Activated naive CD8-positive, alpha-beta T cell treated with anti-CD3 and anti-CD28 coated beads, Interleukin-2, amount 10 ng/mL, durations not matched to agents 7 days and 5 days (primary cell): ENCODE measurements at regions not wholly inside any gene's neighbourhood (a gene's known extent, or its start where the extent isn't known, plus 50 kb on each side); places are given as distances from the start of the nearest gene placed in this dataset.

Source experiments
- ATAC-seq: fragments of 150-1000 bp; cut with Tn5 transposase; one replicate; pipeline ENCODE4 v1.10.0; 2021; ENCODE audit warnings: low read depth, moderate library complexity
- POLR2A ChIA-PET: fragments of 350-600 bp; sonication (Branson Sonifier 250); formaldehyde crosslinking; loops from one replicate; lab custom pipeline; 2021; ENCODE audit warnings: antibody characterized with exemption; lab: Charles Lee
- DNase-seq: peaks from one replicate; pipeline ENCODE4 v3.0.0; 2021
- H3K27ac Mint-ChIP-seq: one replicate; pipeline ENCODE4 v1.8.0; 2022; ENCODE audit warnings: mild to moderate bottlenecking, mixed read lengths
- H3K27me3 Mint-ChIP-seq: one replicate; pipeline ENCODE4 v1.8.0; 2022; ENCODE audit warnings: mild to moderate bottlenecking, moderate library complexity, mixed read lengths
- H3K36me3 Mint-ChIP-seq: one replicate; pipeline ENCODE4 v1.8.0; 2021; ENCODE audit warnings: mild to moderate bottlenecking, mixed read lengths
- H3K4me1 Mint-ChIP-seq: one replicate; pipeline ENCODE4 v1.8.0; 2021; ENCODE audit warnings: mixed read lengths
- H3K4me3 Mint-ChIP-seq: one replicate; pipeline ENCODE4 v1.8.0; 2022; ENCODE audit warnings: mild to moderate bottlenecking, moderate library complexity, mixed read lengths
- H3K9me3 Mint-ChIP-seq: one replicate; pipeline ENCODE4 v1.8.0; 2021; ENCODE audit warnings: mixed read lengths

DNA sequence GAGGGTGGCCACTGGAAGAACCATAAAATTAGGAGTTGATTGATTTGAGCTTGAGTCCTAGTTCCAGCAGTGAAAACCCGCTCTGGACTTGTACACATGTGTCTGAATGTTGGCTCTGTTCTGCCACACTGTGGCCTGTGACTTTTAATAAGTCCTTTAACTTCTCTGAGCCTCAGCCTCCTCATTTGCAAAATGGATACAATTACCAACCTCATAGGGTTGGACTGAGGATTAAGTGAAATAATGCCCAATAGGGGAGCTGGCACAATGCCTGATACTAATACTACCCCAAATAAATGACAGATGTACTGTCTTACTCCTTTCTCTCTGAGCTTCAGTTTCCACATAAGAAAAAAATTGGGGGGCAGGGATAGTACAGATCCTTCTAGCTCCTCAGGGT lies 92.6 kb upstream of the RIPOR2 start:
- Mint-ChIP-seq H3K4me3 (no peak overlapping the region), H3K4me1 (peaks cover 21% of the 10 kb centered on the region), H3K9me3 (no peaks in the 10 kb centered on the region), H3K27me3 (no peaks in the 10 kb centered on the region), H3K27ac (no peak overlapping the region), H3K36me3 (peaks cover 19% of the 10 kb centered on the region)
- ATAC-seq: no peak
- DNase-seq: no peak
- POLR2A ChIA-PET: interaction anchor here (1.2 to 1.9 kb wide), 4 partner anchors 8 to 42 kb away, joined by 4 to 12 read pairs (median 5); no protein-coding TSS in a partner anchor

- Mint-ChIP-seq H3K4me1 (peaks cover 37% of the 10 kb centered on the region), H3K27me3 (no peaks in the 10 kb centered on the region), H3K36me3 (peaks cover 13% of the 10 kb centered on the region), H3K27ac (no peak overlapping the region), H3K4me3 (no peak overlapping the region), H3K9me3 (no peaks in the 10 kb centered on the region)
- POLR2A ChIA-PET: interaction anchor here (0.7 kb wide), 1 partner anchor 1000 kb away, joined by 3 read pairs; no protein-coding TSS in a partner anchor
- no peak for ATAC-seq
- DNase-seq: no peak
These were observed 97.2 kb upstream of the RIPOR2 start for GRCh38 chr6:25032934-25033333.

GRCh38 chr6:25034431-25034921 lies 98.7 kb upstream of the RIPOR2 start:
- peaks cover 14% of the 10 kb centered on the region for H3K36me3 Mint-ChIP-seq
- no peaks in the 10 kb centered on the region for H3K27me3 Mint-ChIP-seq
- POLR2A ChIA-PET: interaction anchor here (1.2 to 2.8 kb wide), 4 partner anchors 9 to 313 kb away, joined by 4 to 14 read pairs (median 6); no protein-coding TSS in a partner anchor
- DNase-seq: no peak
- H3K27ac Mint-ChIP-seq: peak overlapping the region; percentile 91
- peaks cover 50% of the 10 kb centered on the region for H3K4me1 Mint-ChIP-seq
- peak; percentile 31 for ATAC-seq
- peak overlapping the region; percentile 86 for H3K4me3 Mint-ChIP-seq
- H3K9me3 Mint-ChIP-seq: no peaks in the 10 kb centered on the region

DNA sequence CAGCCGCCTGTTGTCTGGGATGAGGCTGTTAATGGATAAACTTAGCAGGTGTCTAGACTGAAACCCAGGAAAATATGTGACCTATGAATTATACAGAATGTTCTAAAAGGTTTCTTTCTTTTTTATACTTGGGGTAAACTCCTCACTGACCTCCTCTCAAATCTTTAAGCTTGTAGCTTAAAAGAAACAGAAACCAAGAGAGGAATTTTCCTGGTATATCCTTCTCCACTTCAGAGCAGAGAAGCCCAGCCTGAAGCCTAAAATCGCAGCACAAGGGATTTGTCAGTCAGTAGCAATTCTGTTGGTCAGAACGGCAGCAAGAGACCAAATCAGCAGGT lies 99.4 kb upstream of the RIPOR2 start:
- no peak for DNase-seq
- H3K9me3 Mint-ChIP-seq: no peaks in the 10 kb centered on the region

DNA sequence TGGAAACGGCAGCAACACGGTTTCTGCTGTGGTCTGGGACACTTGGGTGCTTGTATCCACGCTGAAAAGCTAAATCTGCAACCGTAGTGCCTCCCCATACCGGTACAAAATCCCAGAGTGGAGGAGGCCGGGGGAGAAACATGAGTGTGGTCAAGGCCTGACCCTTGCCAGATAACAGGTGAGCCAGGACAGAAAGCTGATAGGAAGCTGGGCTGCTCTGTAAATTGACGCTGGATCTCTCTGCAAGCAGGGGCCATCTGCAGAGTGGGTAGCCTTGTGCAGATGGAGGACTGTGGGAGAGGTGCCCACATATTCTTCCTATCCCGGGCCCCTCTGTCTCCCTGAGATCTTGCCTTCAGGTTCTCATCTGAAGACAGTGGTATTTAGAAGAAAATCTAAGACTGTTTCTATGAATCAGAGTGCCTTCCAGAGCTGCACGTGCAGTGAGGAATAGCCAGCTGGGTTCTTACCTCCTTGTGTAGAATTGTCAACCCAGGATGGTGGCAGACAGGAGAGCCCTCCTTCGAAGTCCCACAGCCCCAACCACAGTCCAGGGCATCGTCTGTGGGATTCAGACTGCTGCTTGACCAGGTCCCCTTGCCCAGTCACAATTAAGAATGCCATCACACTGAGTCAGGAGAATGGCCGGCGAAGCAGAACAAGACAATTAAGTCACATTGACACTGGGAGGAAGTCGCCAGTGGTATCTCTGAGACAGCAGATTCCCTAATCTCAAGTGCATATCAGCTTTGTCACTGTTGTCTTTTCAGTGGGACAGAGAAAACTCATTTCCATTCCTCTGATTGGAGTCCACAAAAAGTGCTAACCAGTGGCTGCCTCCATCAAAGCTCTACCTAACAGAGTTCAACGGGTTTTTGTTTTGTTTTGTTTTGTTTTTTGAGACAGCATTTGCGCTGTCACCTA lies 100.0 kb upstream of the RIPOR2 start:
- Mint-ChIP-seq H3K4me1 (peaks cover 59% of the 10 kb centered on the region), H3K27ac (peak overlapping the region; percentile 91), H3K36me3 (peaks cover 11% of the 10 kb centered on the region), H3K4me3 (peak overlapping the region; percentile 86), H3K9me3 (no peaks in the 10 kb centered on the region), H3K27me3 (no peaks in the 10 kb centered on the region)
- ATAC-seq (peak; percentile 34), DNase-seq (no peak)
- POLR2A ChIA-PET: interaction anchor here (0.7 to 2.8 kb wide), 5 partner anchors 8 to 314 kb away, joined by 3 to 14 read pairs (median 6); no protein-coding TSS in a partner anchor

More for the DNA sequence above, 99.4 kb upstream of the RIPOR2 start:
- Mint-ChIP-seq H3K4me1 (peaks cover 56% of the 10 kb centered on the region), H3K4me3 (peak overlapping the region; percentile 86), H3K36me3 (peaks cover 11% of the 10 kb centered on the region), H3K27ac (peak overlapping the region; percentile 91), H3K27me3 (no peaks in the 10 kb centered on the region)
- no peak for ATAC-seq
- POLR2A ChIA-PET: interaction anchor here (1.2 to 2.8 kb wide), 4 partner anchors 9 to 313 kb away, joined by 4 to 14 read pairs (median 6); no protein-coding TSS in a partner anchor

- Mint-ChIP-seq H3K27ac (peak overlapping the region; percentile 91), H3K9me3 (no peaks in the 10 kb centered on the region), H3K4me1 (peaks cover 65% of the 10 kb centered on the region), H3K4me3 (no peak overlapping the region), H3K27me3 (no peaks in the 10 kb centered on the region), H3K36me3 (peaks cover 14% of the 10 kb centered on the region)
- no peak for ATAC-seq
- POLR2A ChIA-PET: interaction anchor here (0.7 to 2.8 kb wide), 4 partner anchors 9 to 315 kb away, joined by 3 to 14 read pairs (median 6); no protein-coding TSS in a partner anchor
- DNase-seq: no peak
These were observed 100.7 kb upstream of the RIPOR2 start for GRCh38 chr6:25036461-25036860.

- POLR2A ChIA-PET: interaction anchor here (1.2 to 1.4 kb wide), 3 partner anchors 10 to 32 kb away, joined by 3 to 4 read pairs (median 4); no protein-coding TSS in a partner anchor
- ATAC-seq (no peak), DNase-seq (no peak)
- no peaks in the 10 kb centered on the region for H3K9me3 Mint-ChIP-seq
- H3K27me3 Mint-ChIP-seq: no peaks in the 10 kb centered on the region
- H3K27ac Mint-ChIP-seq: peak overlapping the region; percentile 23
- peaks cover 10% of the 10 kb centered on the region for H3K36me3 Mint-ChIP-seq
- peaks cover 76% of the 10 kb centered on the region for H3K4me1 Mint-ChIP-seq
- peak overlapping the region; percentile 90 for H3K4me3 Mint-ChIP-seq
These were observed 102.5 kb upstream of the RIPOR2 start for GRCh38 chr6:25038300-25038699.

DNA sequence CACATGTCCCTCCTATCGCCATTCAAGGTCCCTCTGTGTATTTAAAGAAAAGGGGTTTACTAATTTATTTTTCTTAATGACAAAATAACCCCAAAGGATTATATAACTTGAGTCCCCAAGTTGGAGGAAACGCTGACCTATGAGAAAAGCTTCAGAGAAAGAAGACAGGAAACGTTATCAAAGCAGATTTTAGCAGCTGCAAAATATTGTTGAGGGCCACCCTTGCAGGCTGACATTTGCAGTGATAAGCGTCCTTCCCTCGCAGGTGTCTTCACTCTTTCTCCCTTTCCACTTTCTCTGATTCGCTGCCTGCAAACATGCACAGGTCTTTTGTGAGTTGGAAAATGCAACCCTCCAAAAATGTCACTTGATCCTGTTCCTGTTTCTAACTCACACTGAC lies 103.2 kb upstream of the RIPOR2 start:
- no peaks in the 10 kb centered on the region for H3K27me3 Mint-ChIP-seq
- ATAC-seq: no peak
- H3K9me3 Mint-ChIP-seq: no peaks in the 10 kb centered on the region
- peaks cover 10% of the 10 kb centered on the region for H3K36me3 Mint-ChIP-seq
- POLR2A ChIA-PET: interaction anchor here (1.2 to 1.4 kb wide), 2 partner anchors 10 to 11 kb away, joined by 3 to 4 read pairs; no protein-coding TSS in a partner anchor
- peak overlapping the region; percentile 90 for H3K4me3 Mint-ChIP-seq
- H3K4me1 Mint-ChIP-seq: peaks cover 74% of the 10 kb centered on the region
- peak overlapping the region; percentile 67 for H3K27ac Mint-ChIP-seq
- no peak for DNase-seq

DNA sequence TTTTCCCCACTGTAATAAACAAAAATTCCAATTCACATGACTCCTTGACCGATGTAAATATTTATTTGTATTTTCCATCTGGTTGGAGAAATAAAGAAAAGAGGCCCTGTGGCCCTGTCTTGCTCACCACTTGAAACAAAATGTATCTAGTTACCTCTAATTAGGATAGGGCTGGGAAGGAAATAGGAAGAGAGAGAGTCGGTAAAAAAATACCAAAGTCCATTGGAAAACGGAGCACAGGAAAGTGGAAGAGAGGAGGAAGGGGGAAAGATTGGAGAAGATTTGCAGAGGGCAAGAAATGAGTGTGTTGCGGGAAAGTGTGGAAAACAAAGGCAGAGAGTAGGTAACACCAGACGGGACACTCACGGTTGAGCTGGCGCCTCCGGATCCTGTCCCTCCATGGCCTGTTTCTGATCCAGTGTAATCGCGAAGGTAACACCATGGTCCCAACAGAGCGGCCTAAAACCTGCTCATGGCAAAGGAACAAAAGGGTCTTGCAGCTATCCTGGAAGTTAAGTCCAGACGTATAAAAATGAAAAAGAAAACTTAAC lies 105.8 kb upstream of the RIPOR2 start:
- H3K27ac Mint-ChIP-seq: peak overlapping the region; percentile 91

GRCh38 chr6:25042036-25042521 lies 106.3 kb upstream of the RIPOR2 start:
- POLR2A ChIA-PET: interaction anchor here (0.6 to 2.1 kb wide), 7 partner anchors 14 to 90 kb away, joined by 3 to 6 read pairs (median 5); no protein-coding TSS in a partner anchor
- H3K27me3 Mint-ChIP-seq: peaks cover 2% of the 10 kb centered on the region

More for the DNA sequence above, 105.8 kb upstream of the RIPOR2 start:
- H3K4me1 Mint-ChIP-seq: peaks cover 57% of the 10 kb centered on the region
- no peak for DNase-seq
- H3K36me3 Mint-ChIP-seq: peaks cover 16% of the 10 kb centered on the region
- H3K4me3 Mint-ChIP-seq: peak overlapping the region; percentile 90
- ATAC-seq: peak; percentile 42
- H3K9me3 Mint-ChIP-seq: peaks cover 3% of the 10 kb centered on the region
- POLR2A ChIA-PET: interaction anchor here (0.6 to 2.1 kb wide), 7 partner anchors 14 to 90 kb away, joined by 3 to 6 read pairs (median 5); no protein-coding TSS in a partner anchor
- peaks cover 2% of the 10 kb centered on the region for H3K27me3 Mint-ChIP-seq

DNA sequence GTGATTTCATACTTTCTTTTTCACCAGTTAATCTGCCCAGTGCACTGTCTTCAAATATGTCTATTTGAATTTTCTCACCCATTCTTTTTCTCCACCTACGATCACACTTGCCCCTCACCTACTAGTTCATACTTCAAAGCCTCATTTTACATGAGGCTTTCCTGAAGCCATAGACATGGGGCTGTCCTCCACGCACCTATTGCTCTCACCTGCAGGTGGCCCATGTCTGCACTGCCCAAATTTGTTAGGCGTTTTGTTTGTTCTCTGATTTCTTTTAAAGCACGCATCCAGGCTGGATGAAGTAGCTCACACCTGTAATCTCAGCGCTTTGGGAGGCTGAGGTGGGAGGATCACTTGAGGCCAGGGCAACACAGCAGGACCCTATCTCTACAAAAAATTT lies 106.8 kb upstream of the RIPOR2 start:
- POLR2A ChIA-PET: interaction anchor here (0.8 to 2.1 kb wide), 7 partner anchors 13 to 122 kb away, joined by 3 to 9 read pairs (median 5); no protein-coding TSS in a partner anchor
- peaks cover 16% of the 10 kb centered on the region for H3K36me3 Mint-ChIP-seq
- H3K4me3 Mint-ChIP-seq: peak overlapping the region; percentile 90
- H3K4me1 Mint-ChIP-seq: peaks cover 50% of the 10 kb centered on the region
- peak overlapping the region; percentile 91 for H3K27ac Mint-ChIP-seq
- H3K9me3 Mint-ChIP-seq: peaks cover 4% of the 10 kb centered on the region
- peak; percentile 55 for ATAC-seq
- DNase-seq: no peak
- peaks cover 2% of the 10 kb centered on the region for H3K27me3 Mint-ChIP-seq

More at GRCh38 chr6:25042036-25042521, 106.3 kb upstream of the RIPOR2 start:
- Mint-ChIP-seq H3K4me3 (peak overlapping the region; percentile 90), H3K4me1 (peaks cover 53% of the 10 kb centered on the region), H3K27ac (peak overlapping the region; percentile 91), H3K9me3 (peaks cover 4% of the 10 kb centered on the region), H3K36me3 (peaks cover 16% of the 10 kb centered on the region)
- DNase-seq (peak; percentile 58), ATAC-seq (peak; percentile 71)

DNA sequence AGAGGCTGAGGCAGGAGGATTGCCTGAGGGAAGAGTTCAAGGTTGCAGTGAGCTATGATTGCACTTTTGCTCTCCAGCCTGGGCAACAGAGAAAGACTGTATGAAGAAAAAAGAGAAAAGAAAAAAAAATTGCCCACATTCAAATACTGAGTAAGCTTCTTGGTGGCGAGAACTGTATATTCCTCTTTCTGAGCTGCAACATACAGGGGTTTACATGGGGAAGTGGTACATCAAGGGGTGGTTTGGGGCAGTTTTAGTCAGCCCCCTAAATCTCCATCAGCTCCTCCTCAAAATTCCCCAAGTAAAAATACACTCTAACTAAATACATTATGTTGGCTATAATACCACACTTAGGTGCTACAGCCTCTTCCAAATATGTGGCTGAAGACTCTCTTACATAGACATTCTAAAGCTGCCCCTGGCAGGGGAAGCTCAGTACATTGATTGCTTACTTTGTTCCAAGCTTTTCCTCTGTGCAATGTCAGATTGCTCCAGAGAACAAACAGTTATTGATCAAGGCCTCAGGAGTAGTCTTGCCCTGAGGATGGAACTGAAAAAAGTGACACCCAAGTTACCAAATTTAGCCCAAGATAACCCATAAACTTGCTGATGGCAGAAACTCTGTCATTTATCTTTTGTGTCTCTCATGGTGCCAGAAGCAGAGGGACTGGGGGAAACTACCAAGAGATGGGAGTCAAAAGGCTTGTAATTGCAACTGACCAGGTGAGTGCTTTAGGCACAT lies 107.4 kb upstream of the RIPOR2 start:
- ATAC-seq: no peak
- peak overlapping the region; percentile 91 for H3K27ac Mint-ChIP-seq

More for the DNA sequence above, 107.4 kb upstream of the RIPOR2 start:
- Mint-ChIP-seq H3K4me1 (peaks cover 47% of the 10 kb centered on the region), H3K36me3 (peaks cover 16% of the 10 kb centered on the region), H3K27me3 (peaks cover 2% of the 10 kb centered on the region), H3K9me3 (peaks cover 4% of the 10 kb centered on the region), H3K4me3 (peak overlapping the region; percentile 90)
- POLR2A ChIA-PET: interaction anchor here (0.8 to 2.1 kb wide), 4 partner anchors 13 to 123 kb away, joined by 3 to 9 read pairs (median 6); no protein-coding TSS in a partner anchor
- DNase-seq: no peak
